ENCODE measurements at regions not wholly inside any gene's neighbourhood (a gene's known extent, or its start where the extent isn't known, plus 50 kb on each side); places are given as distances from the start of the nearest gene placed in this dataset.
"Not testable (repeated sequence)": the region's sequence is repeated elsewhere in the genome, so short reads cannot be mapped to it uniquely, and the experiment has no call there.

GRCh38 chr3:22372292-22373062 is 621.5 kb upstream of the ZNF385D start:
- DNase-seq (ENCODE audit: low read depth in 3 of 3, low spot score in 2 of 3): no peak

GRCh38 chr3:22373182-22373581 is 622.2 kb upstream of the ZNF385D start:
- no peak for DNase-seq (ENCODE audit: low read depth in 3 of 3, low spot score in 2 of 3)

- no peak for DNase-seq (ENCODE audit: low read depth in 3 of 3, low spot score in 2 of 3)
Observed at GRCh38 chr3:22373827-22374226, 622.8 kb upstream of the ZNF385D start.

GRCh38 chr3:22377421-22377820 is 626.4 kb upstream of the ZNF385D start:
- DNase-seq (ENCODE audit: low read depth in 3 of 3, low spot score in 2 of 3): no peak

- no peak for DNase-seq (ENCODE audit: low read depth in 3 of 3, low spot score in 2 of 3)
Observed at GRCh38 chr3:22378869-22379268, 627.9 kb upstream of the ZNF385D start.

- no peak for DNase-seq (ENCODE audit: low read depth in 3 of 3, low spot score in 2 of 3)
Observed at GRCh38 chr3:22380253-22380652, 629.2 kb upstream of the ZNF385D start.

- DNase-seq (ENCODE audit: low read depth in 3 of 3, low spot score in 2 of 3): not testable (repeated sequence)
Observed at GRCh38 chr3:22381564-22381963, 630.6 kb upstream of the ZNF385D start.

GRCh38 chr3:22383285-22383684 is 632.3 kb upstream of the ZNF385D start:
- no peak for DNase-seq (ENCODE audit: low read depth in 3 of 3, low spot score in 2 of 3)

GRCh38 chr3:22386107-22386506 is 635.1 kb upstream of the ZNF385D start:
- DNase-seq (ENCODE audit: low read depth in 3 of 3, low spot score in 2 of 3): no peak

- DNase-seq (ENCODE audit: low read depth in 3 of 3, low spot score in 2 of 3): no peak
Observed at GRCh38 chr3:22392286-22392685, 641.3 kb upstream of the ZNF385D start.

- DNase-seq (ENCODE audit: low read depth in 3 of 3, low spot score in 2 of 3): no peak
Observed at GRCh38 chr3:22392859-22393258, 641.8 kb upstream of the ZNF385D start.

- no peak for DNase-seq (ENCODE audit: low read depth in 3 of 3, low spot score in 2 of 3)
Observed at GRCh38 chr3:22399566-22399965, 648.6 kb upstream of the ZNF385D start.

GRCh38 chr3:22401499-22401898 is 650.5 kb upstream of the ZNF385D start:
- DNase-seq (ENCODE audit: low read depth in 3 of 3, low spot score in 2 of 3): no peak

GRCh38 chr3:22414239-22414638 is 663.2 kb upstream of the ZNF385D start:
- no peak for DNase-seq (ENCODE audit: low read depth in 3 of 3, low spot score in 2 of 3)

- not testable (repeated sequence) for DNase-seq (ENCODE audit: low read depth in 3 of 3, low spot score in 2 of 3)
Observed at GRCh38 chr3:22416838-22417446, 665.9 kb upstream of the ZNF385D start.

- no peak for DNase-seq (ENCODE audit: low read depth in 3 of 3, low spot score in 2 of 3)
Observed at GRCh38 chr3:22419261-22419660, 668.3 kb upstream of the ZNF385D start.

GRCh38 chr3:22421589-22421988 is 670.6 kb upstream of the ZNF385D start:
- no peak for DNase-seq (ENCODE audit: low read depth in 3 of 3, low spot score in 2 of 3)

GRCh38 chr3:22431334-22431733 is 680.3 kb upstream of the ZNF385D start:
- DNase-seq (ENCODE audit: low read depth in 3 of 3, low spot score in 2 of 3): no peak

- DNase-seq (ENCODE audit: low read depth in 3 of 3, low spot score in 2 of 3): no peak
Observed at GRCh38 chr3:22439626-22440025, 688.6 kb upstream of the ZNF385D start.

GRCh38 chr3:22441711-22442110 is 690.7 kb upstream of the ZNF385D start:
- DNase-seq (ENCODE audit: low read depth in 3 of 3, low spot score in 2 of 3): no peak

GRCh38 chr3:22443571-22444233 is 692.7 kb upstream of the ZNF385D start:
- no peak for DNase-seq (ENCODE audit: low read depth in 3 of 3, low spot score in 2 of 3)

GRCh38 chr3:22445336-22445735 is 694.3 kb upstream of the ZNF385D start:
- DNase-seq (ENCODE audit: low read depth in 3 of 3, low spot score in 2 of 3): not testable (repeated sequence)

Data from right renal cortex interstitium (tissue), 3 donors.